ENCODE measurements at regions not wholly inside any gene's neighbourhood (a gene's known extent, or its start where the extent isn't known, plus 50 kb on each side); places are given as distances from the start of the nearest gene placed in this dataset.

DNA sequence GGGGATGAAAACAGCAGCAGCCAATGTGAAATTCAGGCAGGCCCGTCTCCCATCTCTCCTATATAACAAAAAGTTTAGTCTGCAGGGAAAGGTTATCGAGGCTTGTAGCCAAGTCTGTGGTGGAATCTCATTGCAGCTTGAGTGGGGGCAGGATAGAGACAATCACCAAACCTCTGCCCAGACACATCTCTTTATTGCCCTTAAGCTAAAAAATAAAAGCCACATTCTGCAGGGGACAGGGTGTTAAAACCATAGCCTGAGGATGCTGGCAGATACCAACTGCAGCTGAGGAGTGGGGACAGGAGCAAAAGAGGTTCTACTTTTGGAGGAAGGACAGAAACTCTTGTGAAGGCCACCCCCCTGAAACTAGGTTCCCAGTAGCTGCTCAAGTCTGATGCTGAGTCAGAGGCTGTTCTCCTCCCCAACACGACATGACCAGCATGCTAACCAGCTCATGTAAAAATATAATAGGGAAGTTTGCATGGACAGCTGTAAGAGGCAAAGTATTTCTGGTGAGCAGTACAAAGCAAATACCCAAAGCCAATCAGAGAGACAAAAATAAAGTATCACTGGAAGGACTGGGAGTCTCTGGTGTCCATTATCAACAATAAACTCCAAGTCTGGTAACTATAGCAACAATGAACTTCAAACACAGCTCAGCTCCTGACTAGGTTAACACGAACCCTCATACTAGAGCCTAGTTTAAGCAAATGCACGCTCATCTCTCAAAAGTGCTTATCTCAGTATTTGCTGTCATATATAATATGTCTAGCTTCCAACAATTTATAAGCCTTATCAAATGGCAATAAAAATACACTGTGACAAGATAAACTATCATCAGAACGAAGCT, 362.2 kb upstream of the SLCO3A1 start:
- H3K4me3 Mint-ChIP-seq, result no peak overlapping the region
- H3K9me3 Mint-ChIP-seq, result peaks cover 14% of the 10 kb centered on the region
- no peak overlapping the region for H3K27ac Mint-ChIP-seq
- H3K4me1 Mint-ChIP-seq, result no peaks in the 10 kb centered on the region
- H3K36me3 Mint-ChIP-seq (ENCODE audit: low read depth), result no peaks in the 10 kb centered on the region
- no peaks in the 10 kb centered on the region for H3K27me3 Mint-ChIP-seq (ENCODE audit: low read depth, poor library complexity)
- TF ChIP-seq, protein P1, sequence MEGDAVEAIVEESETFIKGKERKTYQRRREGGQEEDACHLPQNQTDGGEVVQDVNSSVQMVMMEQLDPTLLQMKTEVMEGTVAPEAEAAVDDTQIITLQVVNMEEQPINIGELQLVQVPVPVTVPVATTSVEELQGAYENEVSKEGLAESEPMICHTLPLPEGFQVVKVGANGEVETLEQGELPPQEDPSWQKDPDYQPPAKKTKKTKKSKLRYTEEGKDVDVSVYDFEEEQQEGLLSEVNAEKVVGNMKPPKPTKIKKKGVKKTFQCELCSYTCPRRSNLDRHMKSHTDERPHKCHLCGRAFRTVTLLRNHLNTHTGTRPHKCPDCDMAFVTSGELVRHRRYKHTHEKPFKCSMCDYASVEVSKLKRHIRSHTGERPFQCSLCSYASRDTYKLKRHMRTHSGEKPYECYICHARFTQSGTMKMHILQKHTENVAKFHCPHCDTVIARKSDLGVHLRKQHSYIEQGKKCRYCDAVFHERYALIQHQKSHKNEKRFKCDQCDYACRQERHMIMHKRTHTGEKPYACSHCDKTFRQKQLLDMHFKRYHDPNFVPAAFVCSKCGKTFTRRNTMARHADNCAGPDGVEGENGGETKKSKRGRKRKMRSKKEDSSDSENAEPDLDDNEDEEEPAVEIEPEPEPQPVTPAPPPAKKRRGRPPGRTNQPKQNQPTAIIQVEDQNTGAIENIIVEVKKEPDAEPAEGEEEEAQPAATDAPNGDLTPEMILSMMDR (IDR thresholded peaks at IDR 0.05), result no peak
- DNase-seq, result no peak

DNA sequence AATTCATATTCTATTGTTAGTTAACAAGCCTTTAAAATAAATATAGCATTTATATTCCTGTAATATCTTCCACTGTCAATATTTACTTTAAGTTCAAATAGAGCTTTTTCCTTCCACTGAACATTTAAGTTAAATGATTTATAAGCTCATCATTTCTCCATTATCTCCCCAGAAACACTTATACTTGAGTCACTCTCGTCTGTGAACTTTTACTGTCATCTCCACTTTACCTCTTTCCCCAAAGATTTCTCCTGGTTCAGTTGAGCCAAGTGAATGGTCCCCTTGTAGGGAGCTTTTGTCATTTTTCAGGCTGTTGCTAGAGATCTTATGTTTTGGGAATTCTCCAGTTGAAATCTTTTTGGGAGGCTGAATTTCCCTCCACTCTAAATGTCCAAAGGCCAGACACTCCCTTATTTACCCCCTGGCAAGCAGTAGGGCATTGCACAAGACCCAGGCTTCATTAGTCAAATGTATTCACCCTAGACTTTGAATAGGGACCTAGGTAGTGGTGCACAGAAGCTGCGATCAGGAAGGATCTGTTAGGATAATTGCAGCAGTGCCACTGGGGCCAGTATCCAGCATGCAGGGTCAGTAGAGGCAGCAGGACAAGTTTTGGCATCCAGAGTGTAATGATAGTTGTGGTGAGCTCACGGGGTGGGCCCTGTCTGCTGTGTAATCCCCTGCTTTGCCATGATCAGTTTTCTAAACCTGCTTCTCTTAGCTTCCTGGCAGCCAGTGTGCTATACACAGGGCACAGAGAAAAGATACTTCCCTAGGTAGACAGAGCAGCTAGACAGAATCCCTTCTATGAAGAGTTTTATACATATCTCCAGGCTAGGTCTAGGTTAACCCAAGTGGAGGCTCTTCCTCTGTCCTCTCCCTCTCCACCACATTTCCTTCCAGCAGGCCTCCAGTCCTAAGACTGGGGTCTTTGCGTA, 356.5 kb upstream of the SLCO3A1 start:
- TF ChIP-seq, protein P1 (IDR thresholded peaks at IDR 0.05), result no peak
- Mint-ChIP-seq H3K4me3 (no peak overlapping the region), H3K4me1 (peaks cover 34% of the 10 kb centered on the region), H3K27ac (no peak overlapping the region), H3K9me3 (peaks cover 25% of the 10 kb centered on the region), H3K27me3 (ENCODE audit: low read depth, poor library complexity) (no peaks in the 10 kb centered on the region), H3K36me3 (ENCODE audit: low read depth) (peaks cover 9% of the 10 kb centered on the region)
- DNase-seq, result no peak

DNA sequence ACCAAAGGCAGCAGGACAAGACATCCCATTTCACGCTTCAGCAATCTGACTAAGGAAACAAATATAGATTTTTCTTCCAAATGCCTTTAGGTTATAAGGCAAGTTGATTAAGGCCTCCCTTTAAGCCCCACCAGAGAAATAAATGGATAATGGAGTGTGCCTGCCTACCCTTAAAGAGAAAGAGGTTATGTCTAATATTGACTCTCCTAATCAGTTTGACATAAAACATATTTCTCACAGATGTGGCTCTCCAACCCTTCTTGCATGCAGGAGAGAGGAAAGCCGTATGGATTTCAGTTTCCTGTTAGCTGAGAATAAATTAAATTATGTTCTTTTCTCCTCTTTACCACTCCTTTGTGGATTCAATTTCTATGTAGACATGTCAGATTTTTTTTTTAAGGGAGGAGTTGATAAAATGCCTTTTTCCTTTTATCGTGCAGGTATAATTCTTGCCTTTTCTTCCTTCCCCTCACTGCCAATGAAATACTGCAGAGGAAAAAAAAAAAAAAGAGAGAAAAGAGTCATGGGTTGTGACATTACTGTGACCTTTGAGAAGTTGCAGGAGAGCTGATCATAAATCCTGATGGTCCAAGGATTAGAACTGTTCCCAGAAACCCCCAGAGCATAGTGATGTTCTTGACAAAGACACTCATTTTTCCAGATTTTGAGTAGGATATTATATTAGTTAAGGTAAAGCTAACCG, 355.3 kb upstream of the SLCO3A1 start:
- DNase-seq, result no peak
- TF ChIP-seq, protein P1 (IDR thresholded peaks at IDR 0.05), result no peak
- Mint-ChIP-seq H3K27ac (peak overlapping the region; percentile 22), H3K9me3 (peaks cover 32% of the 10 kb centered on the region), H3K4me3 (no peak overlapping the region), H3K4me1 (peaks cover 34% of the 10 kb centered on the region), H3K36me3 (ENCODE audit: low read depth) (peaks cover 9% of the 10 kb centered on the region), H3K27me3 (ENCODE audit: low read depth, poor library complexity) (no peaks in the 10 kb centered on the region)

DNA sequence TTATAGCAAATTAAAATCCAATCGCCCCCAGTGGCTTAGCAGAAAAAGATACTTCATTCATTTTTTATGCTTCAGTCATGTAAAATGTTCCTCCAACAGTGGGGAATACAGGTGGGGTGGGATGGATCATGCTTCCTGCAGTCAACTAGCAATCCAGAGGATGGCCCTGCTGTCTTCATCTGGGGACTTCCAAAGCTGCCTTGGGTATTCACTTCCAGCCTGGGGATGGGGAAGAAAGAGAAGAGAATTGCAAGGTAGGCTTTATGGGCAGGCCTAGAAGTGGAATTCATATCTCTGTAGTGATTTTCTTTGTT, 354.8 kb upstream of the SLCO3A1 start:
- Mint-ChIP-seq H3K36me3 (ENCODE audit: low read depth) (peaks cover 9% of the 10 kb centered on the region), H3K4me3 (no peak overlapping the region), H3K27me3 (ENCODE audit: low read depth, poor library complexity) (no peaks in the 10 kb centered on the region), H3K9me3 (peaks cover 33% of the 10 kb centered on the region), H3K27ac (no peak overlapping the region), H3K4me1 (peaks cover 34% of the 10 kb centered on the region)
- TF ChIP-seq, protein P1 (IDR thresholded peaks at IDR 0.05), result no peak
- no peak for DNase-seq

DNA sequence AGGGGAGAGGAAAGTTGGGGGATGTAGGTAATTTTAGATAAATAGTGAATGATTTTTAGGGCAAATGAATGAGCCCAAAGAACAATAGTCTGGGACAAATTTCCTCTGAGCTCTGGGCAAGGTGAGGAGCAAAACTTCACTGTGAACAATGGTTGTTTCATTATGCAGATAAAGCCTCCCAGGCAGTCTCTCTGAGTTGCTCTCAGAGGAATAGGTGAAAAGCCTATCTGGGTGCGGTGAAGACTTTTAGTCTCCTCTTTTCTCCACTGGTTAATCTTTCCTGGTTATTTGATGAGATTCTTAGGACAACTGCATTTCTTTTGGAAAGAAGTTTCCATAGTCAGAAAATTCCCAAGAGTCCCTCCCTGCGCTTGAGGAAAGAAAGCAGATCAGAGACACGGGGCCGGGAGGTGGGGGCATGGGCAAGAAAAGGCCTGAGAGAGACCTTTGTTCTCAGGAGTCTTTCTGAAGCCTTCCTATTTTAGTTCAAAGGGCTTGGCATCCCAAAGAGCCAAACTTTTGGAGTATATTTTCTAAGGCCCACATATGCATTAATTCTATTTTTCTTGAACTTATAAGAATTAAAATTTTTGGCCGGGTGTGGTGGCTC, 353.6 kb upstream of the SLCO3A1 start:
- TF ChIP-seq, protein P1 (IDR thresholded peaks at IDR 0.05), result no peak
- Mint-ChIP-seq H3K4me3 (no peak overlapping the region), H3K27me3 (ENCODE audit: low read depth, poor library complexity) (no peaks in the 10 kb centered on the region), H3K36me3 (ENCODE audit: low read depth) (peaks cover 9% of the 10 kb centered on the region), H3K4me1 (peaks cover 34% of the 10 kb centered on the region), H3K27ac (no peak overlapping the region), H3K9me3 (peaks cover 34% of the 10 kb centered on the region)
- DNase-seq, result no peak
